ENCODE measurements at regions not wholly inside any gene's neighbourhood (a gene's known extent, or its start where the extent isn't known, plus 50 kb on each side); places are given as distances from the start of the nearest gene placed in this dataset.

DNA sequence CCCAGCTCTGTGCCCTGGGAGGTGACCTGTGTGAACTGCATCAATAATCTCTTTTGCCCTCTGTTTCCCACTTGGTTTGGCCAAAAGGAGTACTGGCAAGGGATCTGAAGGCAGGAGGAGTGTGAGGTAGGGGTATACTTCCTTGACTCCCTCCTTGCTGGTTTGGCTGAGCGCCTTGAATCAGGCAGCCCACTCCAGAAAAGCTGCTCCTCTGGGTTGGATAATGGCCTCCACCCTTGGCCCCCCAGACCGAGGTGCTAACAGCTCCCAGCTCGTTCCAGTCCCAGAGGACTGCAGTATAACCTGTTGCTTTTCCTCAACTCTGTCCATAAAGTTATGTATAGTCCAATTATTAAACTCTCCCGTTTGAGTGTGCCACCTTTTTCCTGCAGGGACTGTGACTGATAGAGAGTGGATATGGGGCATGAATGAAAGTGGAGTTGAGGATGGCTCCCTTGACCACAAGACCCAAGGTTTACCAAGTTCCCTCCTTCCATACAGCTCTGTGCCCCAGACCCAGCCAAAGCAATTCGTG lies 88.2 kb upstream of the HAND1 start:
- H3K4me1 ChIP-seq (ENCODE audit: control insufficient read depth in 2 of 3, insufficient read depth in 2 of 3, low read depth in 1 of 3, low read length in 3 of 3): no peaks in the 10 kb centered on the region
- TF ChIP-seq, protein P1, sequence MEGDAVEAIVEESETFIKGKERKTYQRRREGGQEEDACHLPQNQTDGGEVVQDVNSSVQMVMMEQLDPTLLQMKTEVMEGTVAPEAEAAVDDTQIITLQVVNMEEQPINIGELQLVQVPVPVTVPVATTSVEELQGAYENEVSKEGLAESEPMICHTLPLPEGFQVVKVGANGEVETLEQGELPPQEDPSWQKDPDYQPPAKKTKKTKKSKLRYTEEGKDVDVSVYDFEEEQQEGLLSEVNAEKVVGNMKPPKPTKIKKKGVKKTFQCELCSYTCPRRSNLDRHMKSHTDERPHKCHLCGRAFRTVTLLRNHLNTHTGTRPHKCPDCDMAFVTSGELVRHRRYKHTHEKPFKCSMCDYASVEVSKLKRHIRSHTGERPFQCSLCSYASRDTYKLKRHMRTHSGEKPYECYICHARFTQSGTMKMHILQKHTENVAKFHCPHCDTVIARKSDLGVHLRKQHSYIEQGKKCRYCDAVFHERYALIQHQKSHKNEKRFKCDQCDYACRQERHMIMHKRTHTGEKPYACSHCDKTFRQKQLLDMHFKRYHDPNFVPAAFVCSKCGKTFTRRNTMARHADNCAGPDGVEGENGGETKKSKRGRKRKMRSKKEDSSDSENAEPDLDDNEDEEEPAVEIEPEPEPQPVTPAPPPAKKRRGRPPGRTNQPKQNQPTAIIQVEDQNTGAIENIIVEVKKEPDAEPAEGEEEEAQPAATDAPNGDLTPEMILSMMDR (IDR thresholded peaks at IDR 0.05; ENCODE audit: borderline replicate concordance, extremely low read depth, insufficient read depth): no peak
- FAIRE-seq (no peak), DNase-seq (no peak)
- intact Hi-C loops (cut with DNase I): no loop called here
- no peaks in the 10 kb centered on the region for H3K36me3 ChIP-seq (ENCODE audit: control insufficient read depth in 2 of 3, insufficient read depth in 3 of 3, low read length in 3 of 3)
- H3K27me3 ChIP-seq (ENCODE audit: control insufficient read depth, insufficient read depth, low read length): no peaks in the 10 kb centered on the region
- no peak overlapping the region for H3K4me3 ChIP-seq (ENCODE audit: low read length in 3 of 3)
- H3K9ac ChIP-seq (ENCODE audit: low read length in 3 of 3): no peak overlapping the region
- H3K9me3 ChIP-seq (ENCODE audit: control insufficient read depth in 2 of 3, insufficient read depth in 1 of 3, low read length in 3 of 3): no peaks in the 10 kb centered on the region
- H3K27ac ChIP-seq (ENCODE audit: low read depth in 2 of 2, low read length in 2 of 2): no peak overlapping the region

GRCh38 chr5:154565123-154565522 lies 87.1 kb upstream of the HAND1 start:
- Histone ChIP-seq H3K9me3 (ENCODE audit: control insufficient read depth in 2 of 3, insufficient read depth in 1 of 3, low read length in 3 of 3) (no peaks in the 10 kb centered on the region), H3K4me1 (ENCODE audit: control insufficient read depth in 2 of 3, insufficient read depth in 2 of 3, low read depth in 1 of 3, low read length in 3 of 3) (no peaks in the 10 kb centered on the region), H3K36me3 (ENCODE audit: control insufficient read depth in 2 of 3, insufficient read depth in 3 of 3, low read length in 3 of 3) (no peaks in the 10 kb centered on the region), H3K9ac (ENCODE audit: low read length in 3 of 3) (no peak overlapping the region), H3K27me3 (ENCODE audit: control insufficient read depth, insufficient read depth, low read length) (no peaks in the 10 kb centered on the region), H3K27ac (ENCODE audit: low read depth in 2 of 2, low read length in 2 of 2) (no peak overlapping the region), H3K4me3 (ENCODE audit: low read length in 3 of 3) (no peak overlapping the region)
- DNase-seq (no peak), FAIRE-seq (no peak)
- TF ChIP-seq, protein P1 (IDR thresholded peaks at IDR 0.05; ENCODE audit: borderline replicate concordance, extremely low read depth, insufficient read depth): no peak
- intact Hi-C loops (cut with DNase I): no loop called here

GRCh38 chr5:154562244-154562880 lies 84.3 kb upstream of the HAND1 start:
- peak in 2 of 5 donors; percentile 12 to 51 for DNase-seq
- no peak overlapping the region for H3K4me3 ChIP-seq (ENCODE audit: low read length in 3 of 3)
- H3K27me3 ChIP-seq (ENCODE audit: control insufficient read depth, insufficient read depth, low read length): no peaks in the 10 kb centered on the region
- H3K9ac ChIP-seq (ENCODE audit: low read length in 3 of 3): no peak overlapping the region
- TF ChIP-seq, protein P1 (IDR thresholded peaks at IDR 0.05; ENCODE audit: borderline replicate concordance, extremely low read depth, insufficient read depth): no peak
- H3K27ac ChIP-seq (ENCODE audit: low read depth in 2 of 2, low read length in 2 of 2): no peak overlapping the region
- H3K9me3 ChIP-seq (ENCODE audit: control insufficient read depth in 2 of 3, insufficient read depth in 1 of 3, low read length in 3 of 3): no peaks in the 10 kb centered on the region
- FAIRE-seq: no peak
- no peaks in the 10 kb centered on the region for H3K36me3 ChIP-seq (ENCODE audit: control insufficient read depth in 2 of 3, insufficient read depth in 3 of 3, low read length in 3 of 3)
- intact Hi-C loops (cut with DNase I): no loop called here
- H3K4me1 ChIP-seq (ENCODE audit: control insufficient read depth in 2 of 3, insufficient read depth in 2 of 3, low read depth in 1 of 3, low read length in 3 of 3): no peaks in the 10 kb centered on the region
